ENCODE measurements at regions not wholly inside any gene's neighbourhood (a gene's known extent, or its start where the extent isn't known, plus 50 kb on each side); places are given as distances from the start of the nearest gene placed in this dataset.

- no peak for TF ChIP-seq CTCF (IDR thresholded peaks at IDR 0.05)
- TF ChIP-seq POLR2A (IDR thresholded peaks at IDR 0.05): no peak
These were observed 51.9 kb upstream of the ZEB2 start for GRCh38 chr2:144571770-144572169.

All from Peyer's patch (tissue), 4 donors.